HG03469 (cell line): ENCODE measurements at regions not wholly inside any gene's neighbourhood (a gene's known extent, or its start where the extent isn't known, plus 50 kb on each side); places are given as distances from the start of the nearest gene placed in this dataset.

Experiments used
- ATAC-seq: cut with Tn5 transposase; IDR thresholded peaks from one replicate; pipeline ENCODE4 v1.9.1; 2021; ENCODE audit warnings: mild to moderate bottlenecking, moderate library complexity, moderate number of reproducible peaks; ENCODE audit not compliant: unreplicated experiment

DNA sequence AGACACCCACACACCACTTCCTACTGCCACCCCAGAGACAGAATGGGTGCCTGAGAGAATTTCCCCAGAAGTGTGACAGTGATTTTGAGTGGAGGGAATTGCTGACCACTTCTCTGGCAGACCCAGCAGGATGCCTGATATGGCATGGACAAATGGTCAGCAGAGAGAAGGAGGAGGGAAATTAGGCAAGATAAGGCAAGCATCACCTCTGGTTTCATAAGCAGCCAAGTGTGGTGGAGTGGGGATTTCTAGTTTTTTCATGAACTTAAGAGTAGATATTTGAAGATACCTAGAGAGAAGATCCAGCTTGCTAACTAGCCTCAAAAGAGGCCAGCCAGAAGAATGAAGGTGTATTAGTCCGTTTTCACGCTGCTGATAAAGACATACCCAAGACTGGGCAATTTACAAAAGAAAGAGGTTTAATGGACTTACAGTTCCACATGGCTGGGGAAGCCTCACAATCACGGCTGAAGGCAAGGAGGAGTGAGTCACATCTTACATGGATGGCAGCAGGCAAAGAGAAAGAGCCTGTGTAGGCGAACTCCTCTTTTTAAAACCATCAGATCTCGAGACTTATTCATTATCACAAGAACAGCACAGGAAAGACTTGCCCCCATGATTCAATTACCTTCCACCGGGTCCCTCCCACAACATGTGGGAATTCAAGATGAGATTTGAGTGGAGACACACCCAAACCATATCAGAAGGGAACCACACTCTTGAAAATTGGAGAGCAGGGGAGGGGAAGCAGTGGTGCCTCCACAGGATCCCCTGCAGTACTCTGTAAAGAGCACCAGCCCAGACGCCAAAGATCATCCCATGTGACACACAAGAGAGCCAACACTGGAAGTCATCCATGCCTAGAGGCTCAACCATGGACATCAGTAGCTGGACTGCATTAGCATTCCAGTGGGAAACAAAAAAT is 64.2 kb downstream of the RBM43 start:
- no peak for ATAC-seq

DNA sequence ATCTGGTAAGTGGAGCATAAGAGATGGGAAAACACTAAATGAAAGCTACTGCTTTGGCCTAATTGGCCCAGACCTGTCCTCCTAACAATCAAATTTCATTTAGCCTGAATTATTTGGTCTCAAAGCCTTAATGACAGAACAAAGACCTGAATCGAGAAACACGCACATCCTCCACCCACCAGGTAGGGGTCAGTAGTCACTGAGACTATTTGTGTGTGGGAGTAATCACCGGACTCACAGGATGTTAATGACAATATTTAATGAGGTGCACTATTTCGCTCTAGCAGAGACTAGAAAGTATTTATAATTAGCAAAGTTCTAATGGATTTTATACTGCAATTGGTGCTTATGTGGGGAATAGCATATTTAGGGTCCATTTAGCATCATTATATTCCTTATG is 68.1 kb downstream of the RBM43 start:
- no peak for ATAC-seq

DNA sequence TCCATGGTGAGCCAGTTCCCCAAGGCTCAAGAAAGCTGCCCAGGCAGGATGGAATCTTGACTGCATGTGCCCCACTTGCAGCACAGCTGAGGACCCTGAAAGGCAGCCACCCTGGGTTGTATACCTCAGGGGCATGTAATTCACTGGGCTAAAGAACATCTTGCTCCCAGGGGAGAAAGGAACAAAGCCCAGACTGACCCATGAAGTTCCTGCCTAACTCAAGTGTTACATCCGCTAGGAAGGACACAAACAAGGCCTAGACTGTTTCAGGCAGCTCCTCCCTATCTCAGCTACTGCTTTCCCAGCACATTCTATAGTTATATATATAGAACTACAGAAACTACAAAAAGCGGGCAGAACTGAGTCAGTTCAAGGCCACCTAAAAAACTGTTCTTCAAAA is 69.0 kb downstream of the RBM43 start:
- no peak for ATAC-seq

DNA sequence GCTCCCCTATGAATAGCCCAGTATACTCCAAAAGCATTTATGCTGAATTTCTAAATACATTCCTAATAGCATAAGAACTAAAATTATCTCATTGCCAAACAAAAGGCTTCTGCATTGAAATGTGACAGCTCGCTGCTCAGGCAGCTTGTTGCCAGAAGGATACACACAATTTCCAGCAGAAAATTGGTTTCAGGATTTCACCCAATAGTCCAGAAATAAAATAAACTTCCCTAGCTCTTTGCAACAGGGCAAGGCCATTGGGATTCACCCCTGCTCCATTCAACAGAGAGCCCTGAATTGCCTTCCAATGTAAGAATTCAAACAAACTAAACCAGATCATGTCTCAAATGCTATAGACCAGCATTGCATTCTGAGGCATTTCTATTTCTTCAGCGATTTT is 70.7 kb downstream of the RBM43 start:
- no peak for ATAC-seq

DNA sequence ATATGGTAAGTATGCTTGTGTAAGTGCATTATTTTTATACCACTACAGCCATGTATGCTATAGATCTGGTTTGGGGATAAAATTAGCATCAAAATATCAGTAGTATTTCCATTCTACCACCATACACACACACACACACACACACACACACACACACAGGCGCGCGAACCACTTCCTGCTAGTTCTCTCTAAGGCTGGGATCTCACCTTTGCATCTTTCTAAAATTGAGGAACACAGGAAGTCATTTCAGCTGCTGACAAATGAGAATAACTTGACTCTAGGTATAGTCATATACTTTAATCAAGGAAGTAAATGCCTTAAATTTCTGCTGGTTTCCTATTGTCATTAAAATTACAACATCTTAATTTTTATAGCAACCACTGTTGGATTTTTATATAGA is 72.5 kb downstream of the RBM43 start:
- no peak for ATAC-seq

DNA sequence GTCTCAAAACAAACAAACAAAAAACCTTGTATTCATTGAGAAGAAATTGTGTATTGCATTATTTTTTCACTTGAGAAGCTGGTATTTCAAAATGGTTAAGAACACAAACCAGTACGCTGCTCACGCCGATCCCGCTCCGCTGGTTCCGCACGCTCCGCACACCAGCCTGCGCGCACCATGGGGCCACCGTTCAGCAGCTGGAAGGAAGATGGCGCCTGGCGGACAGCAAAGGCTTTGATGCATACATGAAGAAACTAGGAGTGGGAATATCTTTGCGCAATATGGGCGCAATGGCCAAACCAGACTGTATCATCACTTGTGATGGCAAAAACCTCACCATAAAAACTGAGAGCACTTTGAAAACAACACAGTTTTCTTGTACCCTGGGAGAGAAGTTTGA is 75.7 kb downstream of the RBM43 start:
- no peak for ATAC-seq

DNA sequence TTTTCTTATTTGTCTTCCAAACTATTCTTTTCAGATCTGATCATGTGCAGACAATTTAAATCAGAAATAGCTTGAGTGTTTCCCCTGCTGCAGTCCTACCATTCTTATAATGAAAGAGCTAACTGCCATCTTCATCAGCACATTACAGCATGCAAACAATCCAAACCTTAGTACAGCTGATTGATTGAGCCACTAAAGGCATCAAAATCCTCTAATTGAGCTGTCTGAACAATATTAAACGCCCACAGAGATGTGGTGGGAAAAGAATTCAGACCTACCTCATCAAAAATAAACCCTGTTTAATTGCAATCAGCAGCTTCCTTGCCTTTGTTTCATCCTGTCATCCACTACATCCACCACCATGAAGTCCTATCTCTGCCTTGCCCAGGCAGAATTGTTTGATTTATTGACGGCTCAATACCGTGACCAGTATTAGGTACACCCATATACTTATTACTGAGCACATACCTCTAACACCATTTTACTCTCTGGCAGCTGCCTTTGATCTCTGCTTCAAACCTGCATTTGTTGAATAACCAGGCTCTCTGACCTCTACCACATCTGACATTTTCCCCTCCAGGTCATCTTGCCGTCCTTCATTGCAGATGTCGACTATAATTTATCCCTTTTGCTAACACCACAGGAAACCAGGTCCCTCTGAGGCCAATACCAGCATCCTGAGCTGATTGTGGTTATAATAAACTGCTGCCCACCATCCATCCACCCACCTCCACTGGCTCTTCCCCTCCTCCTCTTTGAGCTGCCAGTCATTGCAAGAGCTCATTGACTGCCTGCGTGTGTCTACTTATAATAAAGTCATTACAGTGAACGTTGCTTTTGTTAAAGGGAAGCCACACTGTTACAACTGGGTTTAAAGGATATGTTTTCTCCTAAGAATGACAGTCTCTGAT is 78.5 kb downstream of the RBM43 start:
- ATAC-seq: no peak

DNA sequence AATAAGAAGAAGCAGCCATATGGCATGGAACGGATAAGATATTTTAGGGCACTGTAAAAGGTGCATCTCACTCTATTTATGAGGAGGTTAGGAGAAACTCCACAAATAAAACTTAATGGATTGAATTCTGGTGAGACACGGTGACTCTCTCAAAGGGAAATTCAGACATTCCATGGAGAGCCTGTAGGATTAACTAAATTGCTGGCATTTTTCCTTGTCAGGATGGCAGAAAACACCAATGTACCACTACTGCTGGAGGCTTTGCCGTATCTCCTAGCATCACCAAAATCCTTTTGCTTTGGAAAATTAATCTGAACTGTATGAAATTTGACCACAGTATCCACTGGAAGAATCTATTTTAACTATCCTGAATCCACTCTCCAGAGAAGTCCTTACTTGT is 79.3 kb downstream of the RBM43 start:
- no peak for ATAC-seq

DNA sequence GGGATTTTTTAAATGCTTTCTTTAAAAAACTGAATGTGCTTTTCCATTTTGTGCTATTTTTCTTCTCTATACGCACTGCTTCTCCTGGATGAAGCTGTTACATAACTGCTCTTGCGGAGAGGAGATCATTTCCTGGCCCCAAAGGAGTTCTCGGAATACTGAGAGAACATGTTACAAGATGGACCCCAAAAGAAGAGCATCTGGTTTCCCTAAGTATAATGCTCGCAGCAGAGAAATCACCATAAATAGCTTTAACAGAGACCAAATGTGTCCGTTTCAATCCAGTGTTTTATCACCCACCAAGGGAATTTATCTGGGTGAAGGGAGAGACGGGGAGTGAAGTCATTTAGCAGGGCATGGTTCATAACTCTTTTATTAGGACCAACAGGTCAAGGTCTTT is 80.1 kb downstream of the RBM43 start:
- no peak for ATAC-seq

DNA sequence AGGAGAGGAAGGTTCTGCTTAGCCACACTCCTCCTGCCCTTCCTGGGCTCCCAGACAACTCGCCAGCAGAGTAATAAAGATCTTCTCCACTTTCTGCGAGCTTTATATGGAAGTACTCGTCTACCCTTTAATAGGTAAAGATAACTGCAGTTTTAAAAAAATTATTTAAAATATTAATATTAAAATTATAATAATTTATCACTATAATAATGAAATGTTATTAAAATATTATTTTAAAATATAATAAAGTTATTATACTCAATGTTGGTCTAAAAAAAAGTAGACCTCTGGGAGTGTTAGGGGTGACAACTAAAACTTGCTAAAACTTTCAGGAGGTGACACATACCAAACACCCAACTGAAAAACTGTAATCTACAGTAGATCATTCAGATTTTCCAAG is 81.5 kb downstream of the RBM43 start:
- ATAC-seq: no peak

DNA sequence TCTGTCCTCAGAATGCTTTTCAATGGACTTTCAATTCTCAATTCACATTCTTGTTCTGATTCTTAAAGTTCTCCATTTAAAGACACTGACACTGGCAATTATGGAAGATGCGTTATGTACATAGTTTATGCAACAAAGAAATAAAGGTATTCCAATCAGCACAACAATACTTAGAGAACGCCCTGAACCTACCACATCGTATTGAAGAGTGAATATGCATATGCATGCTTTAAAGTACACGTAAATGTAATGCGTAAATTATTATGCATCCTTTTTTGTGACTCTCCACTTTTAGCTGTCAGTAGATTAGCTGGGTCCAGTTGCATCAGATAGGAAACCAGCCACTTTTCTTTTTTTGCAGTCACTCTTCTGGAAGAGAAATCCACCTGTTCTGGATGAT is 83.5 kb downstream of the RBM43 start:
- no peak for ATAC-seq

DNA sequence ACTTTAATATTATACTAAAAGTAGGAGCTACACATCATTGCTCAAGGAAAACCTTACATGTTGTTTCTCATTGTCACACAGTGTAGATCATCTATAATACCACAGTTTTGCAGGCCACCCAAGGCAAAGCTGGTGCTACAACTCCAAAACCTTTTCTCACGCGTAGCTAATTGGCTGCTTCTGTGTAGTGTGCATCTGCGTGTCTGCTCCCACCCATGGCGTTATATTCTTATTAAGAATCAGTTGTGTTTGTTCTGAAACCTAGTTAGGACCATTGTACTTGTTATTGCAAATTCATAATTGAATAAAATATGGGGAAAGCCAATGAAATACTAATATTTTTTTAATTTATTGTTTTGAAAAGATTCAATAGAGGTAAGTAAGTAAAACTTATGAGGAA is 83.9 kb downstream of the RBM43 start:
- ATAC-seq: no peak

DNA sequence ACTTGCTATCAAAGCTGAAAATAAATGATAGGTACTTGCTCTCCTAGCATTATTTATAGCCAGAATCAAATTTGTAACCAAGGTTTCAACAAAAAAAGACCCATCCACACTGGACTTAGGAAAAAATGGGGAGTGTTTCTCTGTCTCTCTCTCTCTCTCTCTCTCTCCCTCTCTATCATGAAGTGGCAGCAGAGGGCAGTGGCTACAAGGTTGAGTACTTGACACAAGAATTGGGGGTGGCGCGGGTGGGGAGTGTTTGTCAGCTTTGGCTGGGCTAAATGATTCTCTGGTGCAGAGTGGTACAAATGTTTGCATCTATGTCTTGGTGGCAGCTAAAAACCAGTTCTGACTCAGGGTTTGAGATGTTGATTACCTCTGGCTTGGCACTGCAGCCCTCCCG is 85.0 kb downstream of the RBM43 start:
- no peak for ATAC-seq

DNA sequence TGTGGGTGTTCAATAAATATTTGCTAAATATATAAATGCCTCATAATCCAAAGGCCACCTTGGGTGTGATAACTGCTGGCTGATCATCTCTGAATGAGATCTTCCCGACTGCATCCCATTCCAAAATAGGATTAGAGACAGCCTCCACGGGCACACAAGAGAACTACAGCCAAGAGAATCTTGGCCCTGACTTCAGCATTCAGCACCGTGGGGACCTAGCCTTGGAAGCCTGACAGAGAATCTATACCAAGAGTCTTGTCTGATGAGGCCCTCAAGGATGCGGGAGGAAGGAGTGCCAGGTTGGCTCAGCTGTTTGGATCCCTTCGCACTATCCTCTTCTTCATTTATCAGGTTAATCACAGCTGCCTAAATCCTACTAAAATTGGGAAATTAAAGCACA is 85.8 kb downstream of the RBM43 start:
- ATAC-seq: no peak

DNA sequence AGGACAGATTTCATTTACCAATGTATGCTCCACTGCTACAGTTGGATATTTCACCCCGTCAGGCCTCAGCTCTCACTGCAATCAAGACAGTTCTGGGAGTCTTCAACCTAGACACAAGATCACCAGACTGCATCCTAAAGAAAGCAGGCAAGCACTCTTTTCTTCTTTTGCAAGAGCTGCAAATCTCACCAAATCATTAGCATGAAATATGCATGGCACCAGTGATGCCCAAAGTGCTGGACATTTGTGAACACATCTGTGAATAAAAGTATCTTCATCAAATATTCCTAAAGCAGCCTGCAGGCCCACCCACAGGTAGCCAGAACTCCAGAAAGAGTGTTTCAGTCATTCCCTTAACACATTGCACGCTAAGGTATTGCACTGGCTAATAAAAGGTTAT is 87.5 kb downstream of the RBM43 start:
- no peak for ATAC-seq

DNA sequence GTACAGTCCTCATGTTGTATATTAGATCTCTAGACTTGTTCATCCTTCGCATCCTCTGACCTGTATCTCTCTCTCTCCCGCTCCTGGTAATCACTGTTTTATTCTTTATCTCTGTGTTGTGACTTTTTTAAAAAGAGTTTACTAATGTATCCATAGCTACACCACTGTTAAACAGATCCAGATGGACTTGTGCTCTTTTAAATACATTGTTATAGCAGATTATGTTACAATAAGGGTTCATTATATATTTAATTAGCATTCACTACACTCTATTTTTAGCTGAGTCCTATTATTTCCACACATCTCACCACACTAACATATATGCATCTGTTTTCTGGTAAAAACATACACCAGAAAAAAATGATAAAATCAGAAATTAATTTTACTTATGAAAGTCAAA is 90.5 kb downstream of the RBM43 start:
- ATAC-seq: no peak

DNA sequence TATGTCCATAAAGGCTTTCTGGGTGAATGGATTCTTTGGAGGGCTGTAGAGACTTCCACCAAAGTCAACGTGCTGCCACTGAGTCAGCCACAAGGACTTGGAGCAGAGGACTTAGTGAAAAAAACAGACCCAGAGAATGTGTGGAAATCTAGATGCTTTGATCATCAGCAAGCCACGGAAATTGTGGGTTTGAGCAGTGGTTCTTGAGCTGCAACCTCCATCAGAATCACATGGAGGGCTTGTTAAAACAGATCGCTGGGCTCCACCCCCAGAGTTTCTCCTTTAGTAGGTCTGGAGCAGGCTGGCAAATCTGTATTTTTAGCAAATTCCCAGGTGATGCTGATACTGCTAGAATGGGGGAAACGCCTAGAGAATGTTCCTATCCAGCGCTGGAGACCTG is 95.3 kb downstream of the RBM43 start:
- no peak for ATAC-seq

DNA sequence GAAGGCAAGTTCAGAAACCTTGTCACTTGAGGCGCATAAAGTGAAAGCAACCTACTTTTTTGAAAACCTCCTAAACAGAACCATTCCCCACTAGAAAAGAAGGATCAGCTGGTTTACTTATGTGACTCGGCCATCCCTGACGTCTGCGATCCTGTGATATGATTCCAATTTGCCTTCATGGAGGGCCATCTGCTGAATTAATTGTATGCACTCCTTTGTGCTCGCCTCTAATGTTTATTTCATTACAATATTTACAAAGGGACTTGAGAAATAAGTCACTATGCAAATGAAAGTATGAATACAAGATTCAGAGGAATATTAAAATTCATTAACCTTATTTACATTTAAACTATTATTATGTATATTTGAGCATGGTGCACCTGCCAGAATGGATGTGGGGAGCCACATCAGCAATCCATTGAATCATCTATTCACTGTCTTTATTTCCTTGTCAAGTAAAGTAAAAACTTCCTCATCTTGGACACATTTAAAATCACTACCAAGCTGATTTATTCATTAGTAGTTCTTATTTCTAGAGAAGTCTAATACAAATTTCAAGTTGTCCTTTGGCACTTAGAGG is 96.5 kb downstream of the RBM43 start:
- no peak for ATAC-seq

DNA sequence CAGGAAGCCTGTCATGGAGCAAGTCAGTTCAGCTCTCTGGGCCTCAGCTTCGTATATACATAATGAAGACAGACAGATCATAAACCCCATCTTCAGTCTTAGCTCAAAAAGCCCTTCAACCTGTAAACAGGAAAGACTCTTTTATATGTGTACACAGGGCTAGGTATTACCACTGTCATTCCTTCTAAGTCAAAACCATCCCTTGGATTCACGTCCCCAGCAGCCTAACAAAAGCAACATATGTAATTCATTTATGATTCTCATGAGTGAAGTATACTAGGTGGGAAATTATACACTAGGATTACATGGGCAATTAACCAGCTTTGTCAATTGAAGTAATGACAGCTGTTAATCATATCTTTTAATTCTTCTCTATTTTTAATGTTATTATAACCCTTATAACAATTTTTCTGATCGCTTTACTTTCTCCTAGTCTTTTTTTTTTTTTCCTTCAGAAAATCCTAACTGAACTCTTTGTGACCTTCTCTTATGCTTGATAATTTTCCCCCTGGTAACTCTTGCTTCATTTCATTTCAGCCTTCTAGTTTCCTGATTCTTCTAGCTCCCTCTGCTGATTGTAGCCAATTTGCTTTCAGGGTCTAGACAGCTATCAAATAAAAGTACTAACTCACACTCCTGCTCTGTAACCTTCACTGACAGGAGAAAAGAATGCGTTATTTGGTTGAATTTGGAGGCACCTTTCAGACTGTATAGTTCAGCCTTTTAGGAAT is 99.7 kb downstream of the RBM43 start:
- ATAC-seq: no peak

DNA sequence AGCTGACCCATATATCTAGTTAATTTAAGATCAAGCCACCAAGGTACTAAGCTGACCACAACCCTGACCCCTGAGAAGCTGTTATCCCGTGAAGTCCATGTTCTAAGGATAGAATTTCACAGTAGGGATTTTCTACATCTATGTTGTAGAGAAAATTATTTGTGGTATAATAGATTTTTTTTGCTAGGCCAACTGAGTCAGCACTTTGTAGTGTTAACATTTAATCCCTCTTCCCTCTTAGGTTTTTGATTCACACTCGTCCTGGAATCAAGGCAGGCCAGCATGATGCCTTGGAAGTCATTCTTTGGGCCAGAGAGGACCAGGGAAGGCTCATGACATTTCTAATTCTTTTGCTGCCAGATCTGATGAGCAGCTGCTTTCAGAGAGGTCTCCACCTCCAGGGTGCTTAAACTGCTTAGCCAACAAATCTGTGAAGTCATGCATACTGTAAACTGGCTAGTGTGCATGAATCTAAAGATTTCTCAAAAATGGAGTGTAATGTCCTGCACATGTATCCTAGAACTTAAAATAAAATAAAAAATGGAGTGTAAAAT is 102.5 kb downstream of the RBM43 start:
- no peak for ATAC-seq
